ENCODE measurements at regions not wholly inside any gene's neighbourhood (a gene's known extent, or its start where the extent isn't known, plus 50 kb on each side); places are given as distances from the start of the nearest gene placed in this dataset.

DNA sequence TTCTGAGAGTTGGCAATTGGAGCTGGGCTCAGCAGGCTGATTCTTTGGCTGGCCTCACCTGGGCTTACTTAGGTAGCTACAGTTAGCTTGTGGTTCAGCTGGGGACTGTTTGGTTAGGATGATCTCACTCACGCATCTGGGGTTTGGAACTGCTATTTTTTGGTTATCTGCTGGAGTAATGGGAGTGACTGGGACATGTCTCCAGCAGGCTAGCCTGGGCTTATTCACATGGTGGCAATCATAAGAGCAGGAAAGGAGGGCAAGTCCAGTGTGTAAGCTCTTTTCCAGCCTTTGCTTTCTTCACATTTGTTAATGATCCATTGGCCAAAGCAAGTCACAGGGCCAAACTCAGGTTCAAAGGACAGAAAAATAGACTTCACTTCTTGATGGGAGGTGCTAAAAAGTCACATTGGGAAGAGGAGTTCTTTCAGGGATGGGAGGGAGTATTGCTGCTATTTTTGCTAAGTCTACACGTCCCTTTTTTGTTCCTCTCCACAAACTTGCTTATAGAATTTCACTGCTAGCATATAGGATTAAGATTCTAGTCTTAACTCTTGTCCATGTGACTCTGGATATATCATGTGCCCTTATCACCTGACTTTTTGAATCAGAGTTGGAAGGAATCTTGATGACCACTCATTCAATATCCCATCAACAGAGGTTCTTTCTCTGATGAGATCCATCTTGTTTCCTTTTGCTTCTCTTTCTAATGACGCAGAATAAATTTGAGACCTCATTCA is 174.0 kb downstream of the ZFP36L2 start:
- no peak for TF ChIP-seq POLR2A (IDR thresholded peaks at IDR 0.05; ENCODE audit: low read depth, low read length)
- DNase-seq (ENCODE audit: insufficient read length, low spot score) (no peak), FAIRE-seq (no peak)

GRCh38 chr2:43051338-43051737 is 175.1 kb downstream of the ZFP36L2 start:
- FAIRE-seq (peak; percentile 89), DNase-seq (ENCODE audit: insufficient read length, low spot score) (peak; percentile 93)
- TF ChIP-seq POLR2A (IDR thresholded peaks at IDR 0.05; ENCODE audit: low read depth, low read length): no peak

DNA sequence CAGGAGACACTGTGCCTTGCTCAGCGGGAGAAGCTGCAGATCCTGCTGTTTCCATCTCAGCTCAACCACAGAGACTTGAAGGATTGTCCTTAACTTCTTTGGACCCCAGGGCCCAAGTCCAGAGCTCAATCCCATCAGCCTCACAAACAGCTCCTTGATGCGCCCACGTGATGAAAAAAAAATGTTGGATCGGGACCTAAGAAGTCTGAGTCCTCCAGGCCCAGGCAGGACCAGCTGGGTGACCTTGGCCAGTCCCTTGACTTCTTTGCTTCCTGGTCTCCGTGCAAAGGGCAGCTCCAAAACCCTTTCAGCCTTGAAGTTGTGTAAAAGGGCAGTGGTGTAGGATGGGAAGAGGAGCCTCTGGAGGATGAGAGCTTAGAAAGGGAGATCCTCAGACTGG is 175.5 kb downstream of the ZFP36L2 start:
- TF ChIP-seq POLR2A (IDR thresholded peaks at IDR 0.05; ENCODE audit: low read depth, low read length): no peak
- DNase-seq (ENCODE audit: insufficient read length, low spot score) (no peak), FAIRE-seq (no peak)

GRCh38 chr2:43049836-43050801 is 176.3 kb downstream of the ZFP36L2 start:
- TF ChIP-seq POLR2A (IDR thresholded peaks at IDR 0.05; ENCODE audit: low read depth, low read length): no peak
- FAIRE-seq (no peak), DNase-seq (ENCODE audit: insufficient read length, low spot score) (no peak)

GRCh38 chr2:43047187-43047780 is 179.1 kb downstream of the ZFP36L2 start:
- DNase-seq (ENCODE audit: insufficient read length, low spot score) (no peak), FAIRE-seq (no peak)
- no peak for TF ChIP-seq POLR2A (IDR thresholded peaks at IDR 0.05; ENCODE audit: low read depth, low read length)

DNA sequence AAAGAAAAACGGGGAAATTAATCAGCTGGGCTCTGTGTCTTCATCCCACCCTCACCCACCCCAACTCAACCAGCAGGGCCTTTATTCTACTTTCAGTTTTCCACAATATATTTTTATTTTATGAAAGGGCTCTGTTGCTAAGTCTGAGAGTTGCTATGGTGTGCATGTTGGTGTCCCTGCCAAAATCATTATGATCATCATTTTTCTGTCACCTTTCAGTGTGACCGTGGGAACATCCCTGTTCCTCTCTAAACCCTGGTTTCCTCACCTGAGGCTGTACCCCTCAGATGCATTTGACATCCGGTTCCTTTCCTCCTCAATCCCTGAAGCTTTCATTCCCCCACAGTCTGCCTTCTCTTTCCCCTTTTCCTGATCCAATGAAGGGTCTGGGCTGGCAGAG is 180.5 kb downstream of the ZFP36L2 start:
- no peak for DNase-seq (ENCODE audit: insufficient read length, low spot score)
- no peak for TF ChIP-seq POLR2A (IDR thresholded peaks at IDR 0.05; ENCODE audit: low read depth, low read length)
- no peak for FAIRE-seq

DNA sequence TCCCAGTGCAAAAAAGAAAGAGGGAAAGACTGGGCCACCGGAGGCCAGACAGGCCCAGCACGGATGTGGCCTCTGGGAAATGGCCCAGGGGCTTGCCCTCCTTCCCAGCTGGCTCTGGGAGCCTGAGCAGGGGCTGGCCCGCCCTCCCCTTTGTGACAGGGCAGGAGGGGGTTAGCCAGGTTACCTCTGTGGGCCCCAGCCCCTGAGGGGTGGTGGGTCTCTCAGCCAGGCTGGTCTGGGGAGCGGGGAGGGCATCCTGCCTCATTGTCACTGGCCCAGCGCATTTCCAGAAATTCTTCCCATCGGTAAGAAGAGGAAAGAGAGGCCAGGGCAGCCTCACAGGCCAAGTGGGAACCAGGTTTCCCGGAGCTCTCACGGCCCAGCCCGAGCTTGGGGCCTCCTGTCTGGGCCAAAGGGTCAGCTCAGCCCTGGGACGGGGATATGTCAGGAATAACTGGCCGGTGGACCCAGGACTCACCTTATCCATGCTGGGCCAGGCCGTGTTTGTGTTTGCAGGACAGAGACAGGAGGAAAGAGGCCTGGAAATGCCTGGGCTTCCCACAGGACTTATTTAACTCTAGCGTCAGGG is 182.2 kb downstream of the ZFP36L2 start:
- TF ChIP-seq POLR2A (IDR thresholded peaks at IDR 0.05; ENCODE audit: low read depth, low read length): no peak
- DNase-seq (ENCODE audit: insufficient read length, low spot score) (no peak), FAIRE-seq (no peak)

DNA sequence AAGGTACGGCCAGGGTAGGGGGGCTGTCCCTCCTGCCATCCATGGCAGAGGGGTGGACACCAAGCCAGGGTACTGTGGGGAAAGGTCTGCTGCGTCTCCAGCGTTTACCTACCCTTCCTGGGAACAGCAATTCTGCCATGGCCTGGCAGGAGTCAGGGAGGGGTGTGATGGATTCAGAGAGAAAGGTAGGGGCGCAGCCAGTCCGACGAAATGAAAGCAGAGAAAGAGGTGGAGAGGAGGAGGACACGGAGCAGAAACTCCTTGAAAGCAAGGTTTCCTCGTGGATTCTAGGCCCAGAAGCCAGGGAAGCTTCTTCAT is 182.9 kb downstream of the ZFP36L2 start:
- TF ChIP-seq POLR2A (IDR thresholded peaks at IDR 0.05; ENCODE audit: low read depth, low read length): no peak
- DNase-seq (ENCODE audit: insufficient read length, low spot score) (no peak), FAIRE-seq (no peak)

DNA sequence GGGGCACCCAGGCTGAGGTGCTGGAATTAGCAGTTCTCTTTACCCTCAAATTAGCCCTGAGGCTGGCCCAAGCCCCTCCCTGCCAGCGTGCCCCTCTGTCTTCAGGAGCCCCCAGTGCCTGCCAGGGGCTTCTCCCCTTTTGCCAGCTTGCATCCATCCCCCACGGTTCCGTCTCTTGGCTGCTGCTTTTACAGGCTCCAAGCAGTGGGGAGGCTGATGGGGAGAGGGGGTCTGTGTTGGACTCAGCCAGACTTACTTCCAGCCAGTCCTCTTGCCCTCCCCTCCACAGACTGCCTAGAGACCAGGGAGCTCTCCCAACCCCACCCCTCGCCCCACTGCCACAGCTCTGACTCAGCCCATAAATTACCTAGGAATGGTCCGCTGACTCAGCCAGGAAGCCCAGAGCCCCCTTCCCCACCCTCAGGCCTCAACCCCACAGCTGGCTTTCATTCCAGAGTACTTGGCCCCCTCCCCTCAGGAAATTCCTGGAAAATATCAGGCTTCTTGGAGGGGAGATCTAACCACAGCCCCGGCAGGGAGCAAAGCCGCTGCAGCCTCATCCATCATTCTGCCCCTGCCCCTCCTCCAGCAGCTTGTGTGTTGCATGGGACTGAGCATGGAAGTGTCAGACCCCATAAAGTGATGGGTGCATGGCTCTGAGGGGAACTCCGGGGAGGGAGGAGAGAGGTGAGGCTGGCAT is 184.6 kb downstream of the ZFP36L2 start:
- no peak for TF ChIP-seq POLR2A (IDR thresholded peaks at IDR 0.05; ENCODE audit: low read depth, low read length)
- DNase-seq (ENCODE audit: insufficient read length, low spot score) (peak; percentile 93), FAIRE-seq (peak; percentile 58)

DNA sequence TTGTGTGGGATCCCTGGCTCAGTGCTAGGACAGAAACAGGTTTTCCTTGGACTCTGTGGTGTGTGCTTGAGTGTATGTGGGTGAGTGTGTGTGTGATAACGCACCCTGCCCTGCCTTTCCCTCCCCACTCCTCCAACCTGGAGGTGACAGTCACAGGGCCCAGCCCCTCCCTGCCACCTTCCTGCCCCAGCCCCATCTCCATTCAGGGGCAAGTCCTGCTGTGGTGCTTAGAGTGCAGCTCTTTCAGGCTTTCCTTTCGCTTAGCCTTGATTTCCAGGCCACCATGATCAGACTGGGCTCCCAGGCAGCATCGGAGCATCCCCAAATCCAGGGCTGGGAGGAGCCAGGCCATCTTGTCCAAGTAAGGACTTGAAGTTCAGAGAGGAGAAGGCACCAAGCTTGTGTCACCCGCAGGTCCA is 185.2 kb downstream of the ZFP36L2 start:
- DNase-seq (ENCODE audit: insufficient read length, low spot score) (no peak), FAIRE-seq (no peak)
- TF ChIP-seq POLR2A (IDR thresholded peaks at IDR 0.05; ENCODE audit: low read depth, low read length): no peak

- DNase-seq (ENCODE audit: insufficient read length, low spot score) (no peak), FAIRE-seq (no peak)
- TF ChIP-seq POLR2A (IDR thresholded peaks at IDR 0.05; ENCODE audit: low read depth, low read length): no peak
Observed at GRCh38 chr2:43040084-43040854, 186.1 kb downstream of the ZFP36L2 start.

GRCh38 chr2:43039376-43040080 is 186.9 kb downstream of the ZFP36L2 start:
- DNase-seq (ENCODE audit: insufficient read length, low spot score): no peak
- no peak for TF ChIP-seq POLR2A (IDR thresholded peaks at IDR 0.05; ENCODE audit: low read depth, low read length)
- no peak for FAIRE-seq

Data from H54 (cell line).